GM19463 (cell line): ENCODE measurements at regions not wholly inside any gene's neighbourhood (a gene's known extent, or its start where the extent isn't known, plus 50 kb on each side); places are given as distances from the start of the nearest gene placed in this dataset.

Experiments used
- ATAC-seq: cut with Tn5 transposase; IDR thresholded peaks from one replicate; pipeline ENCODE4 v1.9.1; 2021; ENCODE audit warnings: mild to moderate bottlenecking, moderate library complexity; ENCODE audit not compliant: unreplicated experiment

GRCh38 chr18:54767098-54767497 is 61.2 kb upstream of the RAB27B start:
- ATAC-seq: no peak

- ATAC-seq: no peak
Measured at GRCh38 chr18:54769526-54770464, 58.5 kb upstream of the RAB27B start.

DNA sequence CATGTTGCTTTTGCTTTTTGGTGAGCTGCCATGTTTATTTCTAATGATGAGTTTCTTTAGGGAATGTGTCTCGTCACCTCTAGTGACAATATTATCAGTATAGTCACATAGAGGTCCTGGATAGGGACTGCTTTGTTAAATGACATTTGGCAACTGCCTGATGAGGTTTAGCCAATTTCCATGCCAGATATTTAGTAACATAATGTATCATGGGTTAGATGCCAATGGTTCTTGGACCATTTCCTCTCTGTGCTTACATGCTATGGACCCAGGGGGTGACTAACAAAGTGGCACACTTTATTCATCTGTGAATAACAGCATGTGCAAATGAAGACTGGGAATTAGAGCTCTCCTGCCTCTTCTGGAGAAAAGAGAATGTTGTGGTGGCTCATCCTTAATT is 56.2 kb upstream of the RAB27B start:
- ATAC-seq: no peak

- no peak for ATAC-seq
Measured at GRCh38 chr18:54774423-54774822, 53.9 kb upstream of the RAB27B start.

DNA sequence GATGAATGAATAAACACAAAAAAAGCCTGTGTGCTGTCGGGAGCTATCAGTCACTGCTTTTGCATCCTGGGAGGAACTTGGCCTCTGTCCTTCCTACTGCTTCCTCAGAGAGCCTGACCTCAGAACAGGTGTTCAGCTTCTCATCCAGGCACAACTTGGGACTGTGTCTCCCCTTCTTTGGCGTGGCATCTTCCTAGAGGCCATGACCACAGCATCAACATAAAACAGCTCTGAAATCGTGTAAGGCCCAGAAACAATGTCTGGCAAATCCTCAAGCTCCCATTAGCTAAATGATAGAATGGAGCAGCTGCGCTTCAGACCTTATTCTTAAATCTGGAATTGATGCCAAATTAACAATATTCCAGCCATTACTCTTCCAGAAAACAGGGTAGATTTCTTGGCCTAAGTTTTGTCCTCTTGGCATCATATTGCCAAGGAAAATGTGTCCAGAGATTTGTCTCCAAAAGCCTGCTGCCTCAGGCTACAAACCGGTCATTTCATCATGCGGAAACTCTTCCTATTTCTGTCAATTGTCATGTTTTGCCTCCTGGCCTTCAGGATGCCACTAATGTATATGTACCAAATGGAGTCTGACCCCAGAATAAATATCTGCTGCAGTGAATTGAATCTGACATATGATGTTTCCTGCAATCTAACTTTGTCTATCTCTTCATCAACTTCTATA is 53.2 kb upstream of the RAB27B start:
- ATAC-seq: no peak

GRCh38 chr18:54775686-54776085 is 52.6 kb upstream of the RAB27B start:
- ATAC-seq: no peak

GRCh38 chr18:54776282-54776977 is 51.8 kb upstream of the RAB27B start:
- ATAC-seq: peak; percentile 81

- peak; percentile 58 for ATAC-seq
Measured at GRCh38 chr18:54777118-54777791, 51.0 kb upstream of the RAB27B start.

- no peak for ATAC-seq
Measured at GRCh38 chr18:54777989-54778388, 50.3 kb upstream of the RAB27B start.
